GM12878 (cell line): ENCODE measurements at regions not wholly inside any gene's neighbourhood (a gene's known extent, or its start where the extent isn't known, plus 50 kb on each side); places are given as distances from the start of the nearest gene placed in this dataset.

Source experiments
- ATAC-seq: fragments of 200-7000 bp; cut with Tn5 transposase; 3 replicates; pipeline ENCODE4 v1.9.1; 2020; ENCODE audit warnings: mild to moderate bottlenecking, moderate library complexity
- BruUV-seq: library from RNA; stranded (reverse); fragments of 400-500 nt; replicated peaks from 2 replicates; lab custom pipeline; 2021; lab: Mats Ljungman, UMichigan
- CTCF ChIA-PET: fragments of 300-600 bp; sonication (Branson Sonifier 250); formaldehyde crosslinking; extraction: SDS; loops from one replicate; lab custom pipeline; 2021; ENCODE audit warnings: inconsistent platforms; lab: Yijun Ruan, JAX
- POLR2A ChIA-PET: fragments of 350-600 bp; formaldehyde crosslinking; extraction: SDS; loops from one replicate; lab custom pipeline; 2021; ENCODE audit warnings: inconsistent platforms; lab: Charles Lee
- RAD21 ChIA-PET: fragments of 300-600 bp; sonication (Branson Sonifier 250); formaldehyde crosslinking; loops from one replicate; lab custom pipeline; 2023; ENCODE audit warnings: antibody characterized with exemption; ENCODE audit not compliant: unreplicated experiment; lab: Charles Lee
- SMC1A ChIA-PET: fragments of 300-600 bp; sonication (Branson Sonifier 250); formaldehyde crosslinking; loops from one replicate; lab custom pipeline; 2023; ENCODE audit not compliant: unreplicated experiment, uncharacterized antibody; lab: Charles Lee
- DNase-seq: peaks from one replicate; pipeline ENCODE4 v3.0.0-alpha.2; 2011; ENCODE audit warnings: low read depth, low spot score
- FAIRE-seq: peaks from 3 replicates; lab custom pipeline; 2011; peaks lifted over from hg19 to GRCh38; lab: Jason Lieb, UNC
- H2AFZ ChIP-seq: 2 replicates; pipeline ENCODE4 v1.6.0; 2011; ENCODE audit warnings: low read depth, low read length, control low read depth; ENCODE audit not compliant: control insufficient read depth
- H3K27ac ChIP-seq: 2 replicates; pipeline ENCODE4 v1.5.1; 2011; ENCODE audit warnings: control low read depth; ENCODE audit not compliant: control insufficient read depth, insufficient read depth
- H3K27me3 ChIP-seq, 2 experiments: replicated peaks in 1 of 2; 2 replicates each; pipeline versions ENCODE4 v1.6.0 to v1.6.1; 2011; ENCODE audit warnings: low read length in 1 of 2; ENCODE audit not compliant: control insufficient read depth in 2 of 2, insufficient read depth in 2 of 2
- H3K36me3 ChIP-seq, 2 experiments: 2 replicates each; pipeline ENCODE4 v1.5.1; 2011; ENCODE audit warnings: low read length in 1 of 2; ENCODE audit not compliant: control insufficient read depth in 2 of 2, insufficient read depth in 2 of 2
- H3K4me1 ChIP-seq: 2 replicates; pipeline ENCODE4 v1.6.1; 2011; ENCODE audit warnings: mild to moderate bottlenecking, low read length, moderate library complexity, mixed read lengths; ENCODE audit not compliant: control insufficient read depth, insufficient read depth
- H3K4me2 ChIP-seq: 2 replicates; pipeline ENCODE4 v1.6.0; 2011; ENCODE audit warnings: control low read depth; ENCODE audit not compliant: control insufficient read depth, insufficient read depth
- H3K4me3 ChIP-seq: fragments of 200-600 bp; sonication (generic); 2 replicates; pipeline ENCODE4 v1.5.1; 2016
- H3K79me2 ChIP-seq: 2 replicates; pipeline ENCODE4 v1.6.0; 2011; ENCODE audit warnings: low read length; ENCODE audit not compliant: control insufficient read depth, insufficient read depth
- H3K9ac ChIP-seq: 2 replicates; pipeline ENCODE4 v1.8.0; 2011; ENCODE audit warnings: low read length, control low read depth, mixed read lengths; ENCODE audit not compliant: control insufficient read depth, insufficient read depth
- H3K9me3 ChIP-seq: replicated peaks from 3 replicates; pipeline ENCODE4 v1.5.1; 2011; ENCODE audit warnings: mild to moderate bottlenecking, low read length; ENCODE audit not compliant: control insufficient read depth, insufficient read depth
- H4K20me1 ChIP-seq: 2 replicates; pipeline ENCODE4 v1.6.0; 2011; ENCODE audit not compliant: control insufficient read depth, insufficient read depth
- EP300 ChIP-seq, 2 experiments: fragments of 150-350 bp in 1 of 2; IDR thresholded peaks; 2 replicates each; pipeline ENCODE4 v1.6.1; 2011 to 2012; ENCODE audit warnings: low read depth in 2 of 2, low read length in 2 of 2, borderline replicate concordance in 1 of 2, improper control_type of control experiment in 1 of 2, inconsistent platforms in 1 of 2; ENCODE audit not compliant: control insufficient read depth in 1 of 2
- NFYB ChIP-seq: IDR thresholded peaks from 2 replicates; pipeline ENCODE4 v1.6.1; 2011; ENCODE audit warnings: low read depth, mild to moderate bottlenecking, low read length, improper control_type of control experiment, moderate library complexity; ENCODE audit not compliant: insufficient read depth
- SIN3A ChIP-seq: IDR thresholded peaks from 2 replicates; pipeline ENCODE4 v1.6.1; 2012; ENCODE audit warnings: low read depth, low read length, improper control_type of control experiment
- SKIL ChIP-seq: fragments of 450-650 bp; IDR thresholded peaks from 2 replicates; pipeline ENCODE4 v1.6.1; 2017; ENCODE audit warnings: mild to moderate bottlenecking, low read depth, inconsistent platforms; ENCODE audit not compliant: poor library complexity, severe bottlenecking
- SMAD5 ChIP-seq: IDR thresholded peaks from 2 replicates; pipeline ENCODE4 v1.6.1; 2016; ENCODE audit warnings: antibody characterized with exemption, low read depth
- ZNF384 ChIP-seq: IDR thresholded peaks from 2 replicates; pipeline ENCODE4 v1.6.1; 2012; ENCODE audit warnings: low read depth, mild to moderate bottlenecking, low read length, improper control_type of control experiment, borderline replicate concordance
- WGBS: methylation state at CpG from one replicate; pipeline ENCODE4 v1.1.6; 2016; ENCODE audit warnings: low lambda C conversion rate; ENCODE audit not compliant: insufficient replicate concordance, insufficient coverage; ENCODE audit errors: missing lambda C conversion rate; 5-methylcytosine and 5-hydroxymethylcytosine counted together
- in situ Hi-C: fragments of 300-500 bp; cut with MboI; formaldehyde crosslinking; loops from 9 replicates; pipeline ENCODE4 v1.14.3; 2018; ENCODE audit warnings: mixed read lengths
- intact Hi-C: fragments of 100-400 bp; cut with micrococcal nuclease; formaldehyde crosslinking; loops from one replicate; pipeline ENCODE4 v1.14.2; 2022; ENCODE audit not compliant: unreplicated experiment

GRCh38 chr10:45219416-45219815, 96.0 kb downstream of the OR13A1 start:
- no peak overlapping the region for H3K4me3 ChIP-seq
- SMC1A ChIA-PET = interaction anchor here (1.2 to 3.4 kb wide), 2 partner anchors 12 to 15 kb away, joined by 4 to 10 read pairs; no protein-coding TSS in a partner anchor
- CTCF ChIA-PET = no interaction called here
- H3K9ac ChIP-seq = no peak overlapping the region
- no peak overlapping the region for H2AFZ ChIP-seq
- WGBS = 27% methylated on average over 4 of the region's 4 CpGs
- ATAC-seq (no peak), DNase-seq (no peak), FAIRE-seq (no peak)
- no peaks in the 10 kb centered on the region for H3K9me3 ChIP-seq
- H3K27me3 ChIP-seq = no peaks in the 10 kb centered on the region
- no peak overlapping the region for H3K4me2 ChIP-seq
- no peaks in the 10 kb centered on the region for H4K20me1 ChIP-seq
- intact Hi-C loops = no loop called here
- TF ChIP-seq ZNF384 = no peak
- no peak for TF ChIP-seq SIN3A
- TF ChIP-seq NFYB = no peak
- no peak for TF ChIP-seq SMAD5
- no peak for TF ChIP-seq EP300 (IDR thresholded peaks at IDR 0.05; ENCODE audit: borderline replicate concordance in 1 of 2, control insufficient read depth in 1 of 2, low read depth in 2 of 2, low read length in 2 of 2)
- no peak for TF ChIP-seq SKIL
- RAD21 ChIA-PET = no interaction called here
- H3K36me3 ChIP-seq = no peaks in the 10 kb centered on the region
- POLR2A ChIA-PET = no interaction called here
- H3K4me1 ChIP-seq = no peaks in the 10 kb centered on the region
- in situ Hi-C loops = no loop called here
- no TSS peak for BruUV-seq
- no peak overlapping the region for H3K27ac ChIP-seq
- H3K79me2 ChIP-seq = no peaks in the 10 kb centered on the region
